Fibroblast of lung (primary cell): ENCODE measurements at regions not wholly inside any gene's neighbourhood (a gene's known extent, or its start where the extent isn't known, plus 50 kb on each side); places are given as distances from the start of the nearest gene placed in this dataset.

Source experiments
- DNase-seq, 2 donors: peaks; one replicate each; pipeline versions ENCODE4 v3.0.0 to v3.0.0-alpha.2; 2010; ENCODE audit warnings: low read depth in 2 of 2
- H2AFZ ChIP-seq: 2 replicates; pipeline ENCODE4 v1.5.1; 2012; ENCODE audit warnings: low read length, control low read depth, inconsistent platforms
- H3K27ac ChIP-seq: 2 replicates; pipeline ENCODE4 v1.5.1; 2011; ENCODE audit warnings: low read length, control low read depth; ENCODE audit not compliant: insufficient read depth
- H3K27me3 ChIP-seq: 2 replicates; pipeline ENCODE4 v1.5.1; 2011; ENCODE audit warnings: mild to moderate bottlenecking, low read length; ENCODE audit not compliant: control insufficient read depth, insufficient read depth
- H3K36me3 ChIP-seq: 2 replicates; pipeline ENCODE4 v1.5.1; 2011; ENCODE audit warnings: low read length; ENCODE audit not compliant: control insufficient read depth, insufficient read depth
- H3K4me1 ChIP-seq: 2 replicates; pipeline ENCODE4 v1.5.1; 2011; ENCODE audit warnings: low read length; ENCODE audit not compliant: control insufficient read depth, insufficient read depth; ENCODE audit errors: extremely low read depth
- H3K4me2 ChIP-seq: 2 replicates; pipeline ENCODE4 v1.5.1; 2011; ENCODE audit warnings: low read length, control low read depth; ENCODE audit not compliant: insufficient read depth; ENCODE audit errors: extremely low read depth
- H3K4me3 ChIP-seq, 4 experiments: fragments of 200-600 bp in 1 of 4; sonication (generic) in 1 of 4; replicated peaks in 1 of 4; 2 replicates each; pipeline ENCODE4 v1.5.1; 2011 to 2016; ENCODE audit warnings: low read length in 4 of 4, low read depth in 3 of 4, mild to moderate bottlenecking in 3 of 4, control low read depth in 2 of 4, inconsistent platforms in 1 of 4, mixed read lengths in 1 of 4; ENCODE audit not compliant: insufficient read depth in 1 of 4; ENCODE audit errors: control extremely low read depth in 1 of 4
- H3K79me2 ChIP-seq: 2 replicates; pipeline ENCODE4 v1.5.1; 2012; ENCODE audit warnings: mild to moderate bottlenecking, low read length, inconsistent platforms; ENCODE audit not compliant: control insufficient read depth, insufficient read depth
- H3K9ac ChIP-seq: 2 replicates; pipeline ENCODE4 v1.5.1; 2011; ENCODE audit warnings: mild to moderate bottlenecking, low read length, control low read depth; ENCODE audit not compliant: insufficient read depth
- H3K9me3 ChIP-seq: 2 replicates; pipeline ENCODE4 v1.5.1; 2012; ENCODE audit warnings: low read depth, low read length; ENCODE audit not compliant: control insufficient read depth, insufficient read depth
- H4K20me1 ChIP-seq: 2 replicates; pipeline ENCODE4 v1.5.1; 2011; ENCODE audit warnings: low read length; ENCODE audit not compliant: control insufficient read depth, insufficient read depth; ENCODE audit errors: extremely low read depth
- EZH2 ChIP-seq: IDR thresholded peaks from 2 replicates; pipeline ENCODE4 v1.5.1; 2012; ENCODE audit warnings: low read length, control low read depth, mild to moderate bottlenecking; ENCODE audit errors: missing control alignments
- TF ChIP-seq, protein P1 (sequence below), 2 donors: IDR thresholded peaks in 1 of 2; conservative IDR thresholded peaks in 1 of 2; 1 replicate in 1 of 2; 2 replicates in 1 of 2; pipeline ENCODE4 v1.5.1; 2011 to 2012; ENCODE audit warnings: low read length in 2 of 2, control low read depth in 1 of 2, inconsistent platforms in 1 of 2, low read depth in 1 of 2, mild to moderate bottlenecking in 1 of 2

DNA sequence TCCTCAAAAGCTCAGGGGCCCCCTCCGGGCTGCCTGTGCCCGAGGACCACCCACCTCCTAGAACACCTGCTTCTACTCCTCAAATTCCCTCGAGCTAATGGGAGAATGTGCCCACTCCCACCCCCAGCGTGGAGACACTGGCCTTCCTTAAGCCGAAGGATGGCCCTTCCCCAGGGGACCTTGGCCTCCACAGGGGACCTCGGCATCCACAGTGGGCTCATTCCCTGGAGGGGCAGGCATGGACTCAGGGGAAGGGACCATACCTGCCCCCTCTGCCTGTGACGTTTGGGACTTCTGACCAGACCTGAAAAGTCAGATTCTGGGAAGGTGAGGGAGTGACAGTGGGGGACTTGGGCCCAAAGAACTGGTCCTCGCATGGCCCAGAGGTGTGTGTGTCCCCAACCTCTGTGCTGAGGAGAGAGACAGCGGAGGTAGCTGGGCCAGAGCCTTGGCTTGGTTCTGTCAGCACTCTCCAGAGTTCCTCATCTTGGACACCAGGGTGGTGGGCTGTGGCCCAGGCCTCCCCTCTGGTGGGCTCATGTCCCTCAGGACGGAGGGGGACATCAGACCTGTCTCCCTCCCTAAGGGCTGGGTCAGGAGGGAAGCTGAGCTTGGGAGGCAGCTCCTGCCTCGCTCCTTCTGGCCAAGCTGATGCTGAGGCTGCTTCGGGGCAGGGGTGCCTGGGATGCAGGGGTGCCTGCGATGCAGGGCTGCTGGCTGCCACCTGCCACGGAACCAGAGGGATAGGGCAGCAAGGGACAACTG, 240.4 kb downstream of the HAUS1 start:
- Histone ChIP-seq H3K4me2 (no peak overlapping the region), H3K4me1 (no peaks in the 10 kb centered on the region), H3K27ac (no peak overlapping the region), H3K9me3 (no peaks in the 10 kb centered on the region), H4K20me1 (no peaks in the 10 kb centered on the region), H3K79me2 (no peaks in the 10 kb centered on the region), H3K9ac (no peak overlapping the region), H3K36me3 (no peaks in the 10 kb centered on the region), H3K27me3 (peaks cover 6% of the 10 kb centered on the region), H3K4me3 (no peak overlapping the region), H2AFZ (no peak overlapping the region)
- no peak for DNase-seq
- no peak for TF ChIP-seq EZH2
- TF ChIP-seq, protein P1, sequence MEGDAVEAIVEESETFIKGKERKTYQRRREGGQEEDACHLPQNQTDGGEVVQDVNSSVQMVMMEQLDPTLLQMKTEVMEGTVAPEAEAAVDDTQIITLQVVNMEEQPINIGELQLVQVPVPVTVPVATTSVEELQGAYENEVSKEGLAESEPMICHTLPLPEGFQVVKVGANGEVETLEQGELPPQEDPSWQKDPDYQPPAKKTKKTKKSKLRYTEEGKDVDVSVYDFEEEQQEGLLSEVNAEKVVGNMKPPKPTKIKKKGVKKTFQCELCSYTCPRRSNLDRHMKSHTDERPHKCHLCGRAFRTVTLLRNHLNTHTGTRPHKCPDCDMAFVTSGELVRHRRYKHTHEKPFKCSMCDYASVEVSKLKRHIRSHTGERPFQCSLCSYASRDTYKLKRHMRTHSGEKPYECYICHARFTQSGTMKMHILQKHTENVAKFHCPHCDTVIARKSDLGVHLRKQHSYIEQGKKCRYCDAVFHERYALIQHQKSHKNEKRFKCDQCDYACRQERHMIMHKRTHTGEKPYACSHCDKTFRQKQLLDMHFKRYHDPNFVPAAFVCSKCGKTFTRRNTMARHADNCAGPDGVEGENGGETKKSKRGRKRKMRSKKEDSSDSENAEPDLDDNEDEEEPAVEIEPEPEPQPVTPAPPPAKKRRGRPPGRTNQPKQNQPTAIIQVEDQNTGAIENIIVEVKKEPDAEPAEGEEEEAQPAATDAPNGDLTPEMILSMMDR (conservative IDR thresholded peaks at IDR 0.05 in 1 of 2, IDR thresholded peaks at IDR 0.05 in 1 of 2; ENCODE audit: low read depth in 1 of 2, low read length in 2 of 2), result no peak

DNA sequence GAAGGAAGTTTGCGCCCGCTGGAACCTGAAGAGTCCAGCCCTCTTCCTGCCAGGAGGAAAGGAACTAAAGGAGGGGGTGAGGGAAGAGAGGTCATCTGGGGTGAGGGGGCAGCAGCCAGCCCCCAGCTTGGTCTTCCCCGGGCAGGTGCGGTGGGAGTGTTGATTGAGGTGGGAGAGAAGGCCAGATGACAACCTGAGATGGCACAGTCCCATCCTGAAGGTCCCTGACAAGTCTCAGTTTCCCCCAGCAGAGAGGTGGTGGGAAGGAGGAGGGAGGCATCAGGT, 240.9 kb downstream of the HAUS1 start:
- no peaks in the 10 kb centered on the region for H3K36me3 ChIP-seq
- H3K9ac ChIP-seq, result no peak overlapping the region
- no peak overlapping the region for H3K4me3 ChIP-seq
- no peaks in the 10 kb centered on the region for H4K20me1 ChIP-seq
- no peak for TF ChIP-seq EZH2
- TF ChIP-seq, protein P1 (conservative IDR thresholded peaks at IDR 0.05 in 1 of 2, IDR thresholded peaks at IDR 0.05 in 1 of 2; ENCODE audit: low read depth in 1 of 2, low read length in 2 of 2), result no peak
- DNase-seq, result no peak
- peaks cover 4% of the 10 kb centered on the region for H3K27me3 ChIP-seq
- H3K4me1 ChIP-seq, result no peaks in the 10 kb centered on the region
- H2AFZ ChIP-seq, result no peak overlapping the region
- no peaks in the 10 kb centered on the region for H3K79me2 ChIP-seq
- no peak overlapping the region for H3K4me2 ChIP-seq
- H3K9me3 ChIP-seq, result no peaks in the 10 kb centered on the region
- no peak overlapping the region for H3K27ac ChIP-seq

DNA sequence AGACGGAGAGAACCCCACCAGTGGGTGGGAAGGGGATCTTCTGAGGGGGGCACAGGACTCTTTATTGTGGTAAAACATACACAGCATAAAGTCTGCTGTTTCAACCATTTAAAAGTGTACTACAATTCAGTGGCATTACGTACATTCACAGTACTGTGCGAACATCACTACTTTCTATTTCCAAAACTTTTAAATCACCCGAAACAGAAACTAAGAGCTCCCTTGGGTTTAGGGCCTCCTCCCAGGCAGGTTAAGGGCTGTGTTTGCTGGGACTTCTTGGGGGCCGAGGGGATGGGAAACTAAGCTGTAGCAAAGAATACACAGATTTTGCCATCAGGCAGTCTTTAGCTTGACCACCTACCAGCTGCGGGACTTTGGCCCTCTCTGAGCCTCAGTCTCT, 242.0 kb downstream of the HAUS1 start:
- no peak overlapping the region for H3K27ac ChIP-seq
- DNase-seq, result no peak
- H3K27me3 ChIP-seq, result no peaks in the 10 kb centered on the region
- H2AFZ ChIP-seq, result no peak overlapping the region
- no peak overlapping the region for H3K9ac ChIP-seq
- no peak overlapping the region for H3K4me3 ChIP-seq
- no peaks in the 10 kb centered on the region for H3K36me3 ChIP-seq
- H3K4me2 ChIP-seq, result no peak overlapping the region
- no peaks in the 10 kb centered on the region for H3K79me2 ChIP-seq
- no peaks in the 10 kb centered on the region for H3K4me1 ChIP-seq
- TF ChIP-seq, protein P1 (conservative IDR thresholded peaks at IDR 0.05 in 1 of 2, IDR thresholded peaks at IDR 0.05 in 1 of 2; ENCODE audit: low read depth in 1 of 2, low read length in 2 of 2), result no peak
- no peak for TF ChIP-seq EZH2
- H4K20me1 ChIP-seq, result no peaks in the 10 kb centered on the region
- H3K9me3 ChIP-seq, result no peaks in the 10 kb centered on the region
